GM23248 (cell line): ENCODE measurements at regions not wholly inside any gene's neighbourhood (a gene's known extent, or its start where the extent isn't known, plus 50 kb on each side); places are given as distances from the start of the nearest gene placed in this dataset.

ENCODE experiments used
- EZH2 ChIP-seq: fragments of 200-600 bp; sonication (generic); IDR thresholded peaks from 2 replicates; pipeline ENCODE4 v1.6.1; 2018; ENCODE audit warnings: antibody characterized with exemption, mild to moderate bottlenecking; ENCODE audit not compliant: insufficient read depth, poor library complexity, severe bottlenecking
- EZH2phosphoT487 ChIP-seq: fragments of 200-600 bp; sonication (generic); IDR thresholded peaks from 2 replicates; pipeline ENCODE4 v1.6.1; 2018; ENCODE audit warnings: antibody characterized with exemption, moderate library complexity, mild to moderate bottlenecking, low read depth; ENCODE audit not compliant: insufficient read depth

GRCh38 chr17:77757561-77757898, 201.0 kb upstream of the TNRC6C start:
- TF ChIP-seq EZH2phosphoT487 (no peak), EZH2 (no peak)
